ENCODE measurements at regions not wholly inside any gene's neighbourhood (a gene's known extent, or its start where the extent isn't known, plus 50 kb on each side); places are given as distances from the start of the nearest gene placed in this dataset.

- no peaks in the 10 kb centered on the region for H3K36me3 Mint-ChIP-seq (ENCODE audit: insufficient read depth)
- no peak overlapping the region for H3K27ac Mint-ChIP-seq
- peaks cover 11% of the 10 kb centered on the region for H3K27me3 Mint-ChIP-seq
- no peaks in the 10 kb centered on the region for H3K4me1 Mint-ChIP-seq (ENCODE audit: low read depth)
- DNase-seq (ENCODE audit: low spot score, unreplicated experiment), result no peak
- no peaks in the 10 kb centered on the region for H3K9me3 Mint-ChIP-seq (ENCODE audit: low read depth)
- no peak for TF ChIP-seq CTCF (IDR thresholded peaks at IDR 0.05; ENCODE audit: unreplicated experiment)
- no peak overlapping the region for H3K4me3 Mint-ChIP-seq (ENCODE audit: low read depth)
Measured at GRCh38 chr13:111420113-111420876, 99.9 kb downstream of the TEX29 start.

GRCh38 chr13:111421216-111421615 is 100.8 kb downstream of the TEX29 start:
- Mint-ChIP-seq H3K27ac (no peak overlapping the region), H3K4me3 (ENCODE audit: low read depth) (no peak overlapping the region), H3K27me3 (peaks cover 11% of the 10 kb centered on the region), H3K36me3 (ENCODE audit: insufficient read depth) (no peaks in the 10 kb centered on the region), H3K9me3 (ENCODE audit: low read depth) (no peaks in the 10 kb centered on the region), H3K4me1 (ENCODE audit: low read depth) (no peaks in the 10 kb centered on the region)
- TF ChIP-seq CTCF (IDR thresholded peaks at IDR 0.05; ENCODE audit: unreplicated experiment), result no peak
- DNase-seq (ENCODE audit: low spot score, unreplicated experiment), result no peak

- no peak for TF ChIP-seq CTCF (IDR thresholded peaks at IDR 0.05; ENCODE audit: unreplicated experiment)
- Mint-ChIP-seq H3K4me1 (ENCODE audit: low read depth) (no peaks in the 10 kb centered on the region), H3K27ac (no peak overlapping the region), H3K4me3 (ENCODE audit: low read depth) (no peak overlapping the region), H3K9me3 (ENCODE audit: low read depth) (no peaks in the 10 kb centered on the region), H3K36me3 (ENCODE audit: insufficient read depth) (no peaks in the 10 kb centered on the region), H3K27me3 (peaks cover 13% of the 10 kb centered on the region)
- no peak for DNase-seq (ENCODE audit: low spot score, unreplicated experiment)
Measured at GRCh38 chr13:111422348-111422747, 101.9 kb downstream of the TEX29 start.

GRCh38 chr13:111423168-111423785 is 102.8 kb downstream of the TEX29 start:
- no peak for TF ChIP-seq CTCF (IDR thresholded peaks at IDR 0.05; ENCODE audit: unreplicated experiment)
- H3K4me3 Mint-ChIP-seq (ENCODE audit: low read depth), result no peak overlapping the region
- no peaks in the 10 kb centered on the region for H3K4me1 Mint-ChIP-seq (ENCODE audit: low read depth)
- H3K27ac Mint-ChIP-seq, result no peak overlapping the region
- no peaks in the 10 kb centered on the region for H3K9me3 Mint-ChIP-seq (ENCODE audit: low read depth)
- H3K36me3 Mint-ChIP-seq (ENCODE audit: insufficient read depth), result no peaks in the 10 kb centered on the region
- peaks cover 9% of the 10 kb centered on the region for H3K27me3 Mint-ChIP-seq
- no peak for DNase-seq (ENCODE audit: low spot score, unreplicated experiment)

GRCh38 chr13:111424134-111424533 is 103.7 kb downstream of the TEX29 start:
- no peaks in the 10 kb centered on the region for H3K36me3 Mint-ChIP-seq (ENCODE audit: insufficient read depth)
- no peaks in the 10 kb centered on the region for H3K4me1 Mint-ChIP-seq (ENCODE audit: low read depth)
- DNase-seq (ENCODE audit: low spot score, unreplicated experiment), result no peak
- no peaks in the 10 kb centered on the region for H3K9me3 Mint-ChIP-seq (ENCODE audit: low read depth)
- peaks cover 7% of the 10 kb centered on the region for H3K27me3 Mint-ChIP-seq
- no peak overlapping the region for H3K4me3 Mint-ChIP-seq (ENCODE audit: low read depth)
- no peak overlapping the region for H3K27ac Mint-ChIP-seq
- TF ChIP-seq CTCF (IDR thresholded peaks at IDR 0.05; ENCODE audit: unreplicated experiment), result no peak

Measured in progenitor cell of endocrine pancreas (in vitro differentiated cells).